Endometrium (tissue), 2 donors: ENCODE measurements at regions not wholly inside any gene's neighbourhood (a gene's known extent, or its start where the extent isn't known, plus 50 kb on each side); places are given as distances from the start of the nearest gene placed in this dataset.

Source experiments
- FAIRE-seq: peaks from 2 replicates; lab custom pipeline; 2012; peaks lifted over from hg19 to GRCh38; lab: Jason Lieb, UNC
- donor health status: control.
- donor health status: control.

DNA sequence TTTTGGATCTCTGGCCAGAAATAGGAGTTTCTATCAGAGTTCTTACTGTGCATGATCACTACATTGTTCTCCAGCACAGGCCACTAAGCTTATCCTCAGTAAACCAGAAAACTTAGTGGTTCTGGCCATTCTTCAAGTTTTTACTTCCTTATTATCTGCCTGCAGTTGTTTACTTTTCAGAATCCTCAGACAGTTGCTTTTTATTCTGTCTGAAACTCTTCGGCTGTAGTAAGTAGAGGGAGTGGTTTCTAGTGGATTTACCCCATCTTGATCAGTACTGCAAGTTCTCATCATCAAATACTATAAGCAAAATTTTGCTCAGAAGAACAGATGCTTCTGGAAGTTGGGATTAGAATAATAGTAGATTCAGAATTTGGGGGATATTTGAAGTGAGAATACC is 193.0 kb upstream of the RARB start:
- no peak for FAIRE-seq

DNA sequence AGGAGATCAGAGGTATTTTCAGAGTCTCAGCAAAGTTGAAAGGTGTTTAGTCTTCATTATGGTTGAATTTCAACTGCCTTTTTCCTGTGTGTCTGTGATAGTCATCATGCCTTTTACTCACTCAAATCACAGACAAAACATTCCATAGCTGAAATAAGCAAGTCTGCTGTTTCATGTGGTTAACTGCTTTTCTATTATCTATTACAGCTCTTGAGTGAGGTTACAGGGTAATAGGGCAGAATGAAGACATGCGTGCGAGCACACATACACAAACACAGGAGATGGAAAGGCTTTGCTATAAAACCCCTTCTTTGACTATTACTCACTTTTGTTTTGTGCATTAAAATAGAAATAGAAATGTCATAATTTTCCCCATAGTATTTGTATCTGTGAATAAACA is 192.6 kb upstream of the RARB start:
- no peak for FAIRE-seq

- FAIRE-seq: no peak
Measured at GRCh38 chr3:25237602-25238001, 190.5 kb upstream of the RARB start.

DNA sequence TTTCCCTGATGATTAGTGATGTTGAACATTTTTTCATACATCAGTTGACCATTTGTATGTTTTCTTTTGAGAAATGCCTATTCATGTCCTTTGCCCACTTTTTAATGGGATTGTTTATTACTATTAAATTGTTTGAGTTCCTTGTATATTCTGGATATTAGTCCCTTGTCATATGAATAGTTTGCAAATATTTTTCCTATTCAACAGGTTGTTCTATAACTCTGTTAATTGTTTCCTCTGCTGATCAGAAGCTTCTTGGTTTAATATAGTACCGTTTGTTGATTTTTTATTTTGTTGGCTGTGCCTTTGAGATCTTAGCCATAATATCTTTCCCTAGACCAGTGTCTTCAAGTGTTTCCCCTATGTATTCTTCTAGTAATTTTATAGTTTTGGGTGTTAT is 189.0 kb upstream of the RARB start:
- no peak for FAIRE-seq

DNA sequence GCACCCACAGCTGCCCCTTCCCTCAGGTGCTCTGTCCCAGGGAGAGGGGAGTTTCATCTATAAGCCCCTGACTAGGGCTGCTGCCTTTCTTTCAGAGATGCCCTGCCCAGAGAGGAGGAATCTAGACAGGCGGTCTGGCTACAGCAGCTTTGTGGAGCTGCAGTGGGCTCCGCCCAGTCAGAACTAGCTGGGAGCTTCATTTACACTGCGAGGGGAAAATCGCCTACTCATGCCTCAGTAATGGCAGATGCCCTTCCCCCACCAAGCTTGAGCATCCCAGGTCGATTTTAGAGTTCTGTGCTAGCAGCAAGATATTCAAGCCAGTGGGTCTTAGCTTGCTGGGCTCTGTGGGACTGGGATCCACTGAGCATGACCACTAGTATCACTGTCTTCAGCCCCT is 181.2 kb upstream of the RARB start:
- FAIRE-seq: no peak

- no peak for FAIRE-seq
Measured at GRCh38 chr3:25252291-25252690, 175.8 kb upstream of the RARB start.

DNA sequence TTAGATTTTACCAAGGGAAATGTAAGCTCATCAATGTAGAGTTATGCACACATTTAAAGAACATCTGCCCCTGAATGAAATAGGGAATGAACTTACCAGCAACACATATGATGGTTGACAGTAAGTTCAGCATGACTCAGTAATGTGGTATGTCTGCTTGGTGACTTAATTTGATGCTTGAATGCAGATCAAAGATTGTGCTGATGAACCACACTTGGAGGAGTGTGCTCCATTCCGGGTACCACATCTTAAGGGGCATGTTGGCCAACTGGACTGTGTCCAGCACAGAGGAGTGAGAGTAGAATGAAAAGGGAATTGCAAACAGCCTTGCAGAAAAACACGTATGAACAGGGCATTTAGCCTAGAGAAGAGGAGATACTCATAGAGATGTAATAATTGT is 171.0 kb upstream of the RARB start:
- FAIRE-seq: no peak

GRCh38 chr3:25259871-25260270 is 168.2 kb upstream of the RARB start:
- FAIRE-seq: no peak

GRCh38 chr3:25262322-25262721 is 165.7 kb upstream of the RARB start:
- no peak for FAIRE-seq

DNA sequence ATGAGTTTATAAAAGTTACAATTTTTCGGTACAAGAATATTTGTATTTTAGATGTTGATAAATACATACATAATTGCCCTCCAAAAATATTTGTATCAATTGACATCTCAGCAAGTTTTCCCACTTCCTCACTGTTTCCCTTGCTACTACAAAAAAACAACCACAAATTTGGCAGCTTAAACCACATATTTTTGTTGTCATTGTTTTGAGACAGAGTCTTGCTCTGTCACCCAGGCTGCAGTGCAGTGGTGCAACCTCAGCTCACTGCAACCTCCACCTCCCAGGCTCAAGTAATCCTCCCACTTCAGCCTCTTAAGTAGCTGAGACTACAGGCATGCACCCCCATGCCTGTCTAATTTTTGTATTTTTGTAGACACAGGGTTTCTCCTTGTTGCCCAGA is 162.8 kb upstream of the RARB start:
- FAIRE-seq: no peak

GRCh38 chr3:25266677-25267076 is 161.4 kb upstream of the RARB start:
- FAIRE-seq: no peak

GRCh38 chr3:25272090-25272489 is 156.0 kb upstream of the RARB start:
- FAIRE-seq: no peak

DNA sequence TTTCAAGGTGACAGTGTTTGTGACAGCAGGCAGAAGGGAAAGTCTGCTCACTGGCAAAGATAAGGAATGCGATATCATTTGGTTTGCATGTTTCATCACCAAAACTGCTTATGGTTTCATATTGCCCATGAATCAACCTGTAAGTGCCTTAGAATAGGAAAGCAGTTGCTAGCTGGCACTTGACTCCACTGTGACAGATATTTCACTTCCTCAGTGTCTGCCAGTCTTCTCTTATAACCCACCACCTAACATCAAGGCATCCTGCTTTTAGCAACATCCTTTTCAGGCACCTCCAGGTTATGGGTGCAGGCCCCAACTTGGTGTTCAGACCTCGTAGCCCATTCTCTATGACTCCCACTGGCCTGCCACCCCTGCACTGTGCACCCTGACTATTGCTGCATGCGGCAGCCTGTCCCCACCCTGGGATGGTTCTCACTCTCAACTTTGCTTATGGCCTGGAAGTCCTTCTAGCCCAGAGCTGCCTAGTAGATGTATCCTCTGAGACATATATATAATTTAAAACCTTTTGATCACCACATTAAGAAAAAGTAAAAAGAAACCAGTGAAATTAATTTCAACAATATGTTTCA is 154.4 kb upstream of the RARB start:
- no peak for FAIRE-seq

GRCh38 chr3:25277503-25277902 is 150.6 kb upstream of the RARB start:
- FAIRE-seq: no peak

GRCh38 chr3:25281041-25281731 is 146.9 kb upstream of the RARB start:
- FAIRE-seq: no peak

DNA sequence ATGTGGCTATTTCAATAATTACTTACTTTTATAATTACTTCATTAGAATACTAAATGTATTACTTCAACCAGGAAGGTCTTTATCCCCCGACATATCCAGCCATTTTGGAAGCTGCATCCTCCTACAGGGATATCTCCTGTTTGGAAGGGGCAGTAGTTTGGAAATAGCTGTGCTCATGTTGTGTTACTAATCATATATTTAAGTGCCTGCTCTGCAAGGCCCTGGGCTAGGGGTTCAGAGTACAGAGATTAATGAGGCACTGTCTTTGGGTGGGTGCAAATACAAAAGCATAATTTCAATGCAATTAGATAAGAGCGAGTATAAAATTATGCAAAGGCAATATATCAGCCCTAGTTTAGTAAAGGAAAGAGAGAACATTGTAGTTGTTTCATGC is 146.3 kb upstream of the RARB start:
- FAIRE-seq: no peak

DNA sequence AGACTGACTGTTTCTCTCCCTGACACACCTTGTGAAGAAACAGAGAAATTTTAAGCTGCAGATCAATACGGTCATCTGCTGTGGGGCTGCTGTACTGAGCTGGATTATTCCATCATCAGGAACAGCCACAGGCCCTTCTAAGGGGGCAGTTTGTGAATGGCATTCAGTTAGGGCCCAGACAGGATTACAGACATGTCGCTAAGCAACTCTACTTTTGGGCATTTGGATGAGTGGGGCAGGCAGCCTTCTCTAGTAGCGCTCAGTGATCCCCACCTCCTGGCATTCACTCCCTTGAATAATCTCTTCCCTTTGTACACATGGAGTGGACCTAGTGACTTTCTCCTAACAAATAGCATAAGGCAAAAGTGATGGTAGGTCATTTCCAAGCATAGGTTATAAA is 144.4 kb upstream of the RARB start:
- FAIRE-seq: no peak

DNA sequence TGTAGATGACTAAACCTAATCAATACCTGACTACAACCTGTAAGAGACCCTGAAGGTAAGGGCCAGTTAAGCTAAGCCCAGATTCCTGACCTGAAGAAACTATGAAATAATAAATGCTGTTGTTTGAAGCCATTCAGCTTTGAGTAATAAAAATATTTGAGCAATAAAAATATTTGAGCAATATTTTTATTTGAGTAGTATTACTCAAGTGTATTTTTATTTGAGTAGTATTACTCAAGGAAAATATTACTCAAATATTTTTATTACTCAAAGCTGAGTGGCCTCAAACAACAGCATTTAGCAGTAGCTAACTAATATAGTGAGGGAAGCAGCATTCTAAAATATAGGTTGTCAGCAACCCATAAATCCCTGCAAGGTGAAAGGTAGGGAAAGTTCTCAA is 143.8 kb upstream of the RARB start:
- no peak for FAIRE-seq

DNA sequence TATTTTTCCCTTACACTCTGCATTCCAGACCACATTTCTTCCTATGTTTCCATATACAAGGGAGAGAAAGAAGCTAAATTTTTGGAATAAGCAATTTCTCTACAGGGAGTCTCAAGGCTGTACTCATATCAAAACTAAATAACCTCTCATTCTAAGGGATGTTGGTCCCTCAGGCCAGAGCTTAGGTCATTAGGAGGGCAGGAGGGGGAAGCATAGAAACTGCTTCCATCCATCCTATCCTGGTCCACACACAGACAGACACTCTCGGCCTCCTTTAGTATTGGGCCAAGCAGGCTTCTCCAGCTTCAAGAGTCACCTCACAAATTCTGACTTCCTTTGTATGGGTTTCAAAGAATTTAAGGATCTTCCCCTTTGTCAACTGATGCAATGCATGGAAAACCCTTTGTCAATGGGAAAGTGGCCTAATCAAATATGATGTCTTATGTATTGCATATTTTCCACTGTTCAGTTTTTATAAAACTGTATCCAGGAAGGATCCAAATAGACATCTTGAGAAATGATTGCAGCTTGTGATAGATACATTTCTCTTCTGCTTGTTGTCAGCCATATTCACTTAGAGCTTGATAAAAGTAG is 140.7 kb upstream of the RARB start:
- no peak for FAIRE-seq

- no peak for FAIRE-seq
Measured at GRCh38 chr3:25288413-25288812, 139.7 kb upstream of the RARB start.

GRCh38 chr3:25289156-25289555 is 138.9 kb upstream of the RARB start:
- no peak for FAIRE-seq

- FAIRE-seq: no peak
Measured at GRCh38 chr3:25289663-25290062, 138.4 kb upstream of the RARB start.

DNA sequence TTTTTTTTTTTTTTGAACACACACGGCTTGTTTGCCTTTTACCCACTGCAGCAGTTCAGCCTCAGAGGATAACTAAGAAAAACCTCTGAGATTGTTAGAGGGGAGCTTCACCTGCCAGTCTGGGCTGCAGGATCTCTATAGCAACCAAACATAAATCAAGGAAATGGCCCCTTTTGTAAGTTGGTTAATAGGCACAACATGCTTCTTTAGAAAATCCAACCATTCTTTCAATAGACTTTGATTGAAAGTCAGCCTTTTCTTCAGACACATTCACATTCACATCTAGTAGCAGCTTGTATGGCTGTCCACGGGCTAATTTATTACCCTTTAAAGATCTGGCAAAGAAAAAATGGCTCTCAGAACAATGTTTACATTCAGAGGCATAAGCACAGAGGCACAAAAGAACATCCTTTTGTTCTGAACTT is 136.6 kb upstream of the RARB start:
- FAIRE-seq: no peak

GRCh38 chr3:25292036-25292435 is 136.0 kb upstream of the RARB start:
- FAIRE-seq: no peak
